Heart left ventricle (tissue), 13 donors: ENCODE measurements at regions not wholly inside any gene's neighbourhood (a gene's known extent, or its start where the extent isn't known, plus 50 kb on each side); places are given as distances from the start of the nearest gene placed in this dataset.

Experiments
- CTCF ChIP-seq, 12 donors: fragments of 200-600 bp; sonication (generic) in 4 of 12; IDR thresholded peaks; one replicate each; pipeline versions ENCODE4 v1.5.0 to v1.8.0; 2018 to 2022; ENCODE audit warnings: antibody characterized with exemption in 12 of 12, mild to moderate bottlenecking in 5 of 12
- POLR2A ChIP-seq, 2 donors: fragments of 450-650 bp; IDR thresholded peaks; one replicate each; pipeline ENCODE4 v1.6.1; 2017; ENCODE audit warnings: antibody characterized with exemption in 2 of 2, mild to moderate bottlenecking in 2 of 2, moderate library complexity in 2 of 2
- donor health status: ischemic (EF 13 %, LVEDD 7.1; RV severe dilation, severe dysfunction).
- donor health status: DM: no; HTN: yes; CAD: no.
- donor health status: DM: no; HTN: no; CAD: no.
- donor health status: ischemic (EF 25% LVEDD 6.9; RV normal size, moderate dysfunction).
- donor health status: ischemic (EF 25% LVEDD 5.7; RV mildly dilated, moderate dysfunction).
- donor health status: ischemic (EF 35%, LVEDD 5.7; RV mildly dilated, moderate dysfunction).
- donor health status: nonischemic (EF 11% LVEDD 7.7; RV severe dilation, severe dysfunction).
- donor health status: DM: yes; HTN: yes; CAD: no.
- donor health status: PGD.
- donor health status: ischemic (EF 29% LVEDD 5.4; RV normal size, mild dysfunction).
- donor health status: nonischemic (EF 23%, LVEDD 6.1; RV moderate dilation, normal function).

GRCh38 chr18:47574966-47575365 is 323.5 kb upstream of the SKOR2 start:
- TF ChIP-seq POLR2A (IDR thresholded peaks at IDR 0.05), result no peak
- TF ChIP-seq CTCF (IDR thresholded peaks at IDR 0.05), result no peak
